IPS-18c (cell line): ENCODE measurements at regions not wholly inside any gene's neighbourhood (a gene's known extent, or its start where the extent isn't known, plus 50 kb on each side); places are given as distances from the start of the nearest gene placed in this dataset.

Experiments used
- H3K4me3 ChIP-seq: 2 replicates; pipeline ENCODE4 v1.7.0; 2013; ENCODE audit warnings: low read depth, mild to moderate bottlenecking, low read length, moderate library complexity; ENCODE audit not compliant: insufficient read depth
- H3K9me3 ChIP-seq: one replicate; pipeline ENCODE4 v1.6.1; 2013; ENCODE audit warnings: mild to moderate bottlenecking, low read length, moderate library complexity; ENCODE audit not compliant: control insufficient read depth, insufficient read depth

- no peak overlapping the region for H3K4me3 ChIP-seq
These were observed 292.3 kb downstream of the SMARCA1 start for GRCh38 chrX:129230850-129231512.

GRCh38 chrX:129230168-129230567 is 293.1 kb downstream of the SMARCA1 start:
- no peak overlapping the region for H3K4me3 ChIP-seq

More at GRCh38 chrX:129230850-129231512, 292.3 kb downstream of the SMARCA1 start:
- peaks cover 6% of the 10 kb centered on the region for H3K9me3 ChIP-seq

GRCh38 chrX:129227366-129227765 is 295.9 kb downstream of the SMARCA1 start:
- Histone ChIP-seq H3K4me3 (no peak overlapping the region), H3K9me3 (peaks cover 3% of the 10 kb centered on the region)

More at GRCh38 chrX:129230168-129230567, 293.1 kb downstream of the SMARCA1 start:
- H3K9me3 ChIP-seq = peaks cover 6% of the 10 kb centered on the region

GRCh38 chrX:129193357-129193756 is 329.9 kb downstream of the SMARCA1 start:
- Histone ChIP-seq H3K9me3 (no peaks in the 10 kb centered on the region), H3K4me3 (no peak overlapping the region)

- no peak overlapping the region for H3K4me3 ChIP-seq
These were observed 335.1 kb downstream of the SMARCA1 start for GRCh38 chrX:129188231-129188630.

GRCh38 chrX:129176710-129177109 is 346.6 kb downstream of the SMARCA1 start:
- peaks cover 8% of the 10 kb centered on the region for H3K9me3 ChIP-seq
- no peak overlapping the region for H3K4me3 ChIP-seq

More at GRCh38 chrX:129188231-129188630, 335.1 kb downstream of the SMARCA1 start:
- no peaks in the 10 kb centered on the region for H3K9me3 ChIP-seq

GRCh38 chrX:129161108-129161507 is 362.2 kb downstream of the SMARCA1 start:
- H3K9me3 ChIP-seq = no peaks in the 10 kb centered on the region
- H3K4me3 ChIP-seq = no peak overlapping the region

- Histone ChIP-seq H3K4me3 (no peak overlapping the region), H3K9me3 (no peaks in the 10 kb centered on the region)
These were observed 364.8 kb downstream of the SMARCA1 start for GRCh38 chrX:129158505-129158904.

- H3K9me3 ChIP-seq = peaks cover 5% of the 10 kb centered on the region
- no peak overlapping the region for H3K4me3 ChIP-seq
These were observed 377.4 kb downstream of the SMARCA1 start for GRCh38 chrX:129145840-129146272.

- Histone ChIP-seq H3K9me3 (peaks cover 5% of the 10 kb centered on the region), H3K4me3 (no peak overlapping the region)
These were observed 377.9 kb downstream of the SMARCA1 start for GRCh38 chrX:129145385-129145784.

- peaks cover 2% of the 10 kb centered on the region for H3K9me3 ChIP-seq
- no peak overlapping the region for H3K4me3 ChIP-seq
These were observed 378.9 kb downstream of the SMARCA1 start for GRCh38 chrX:129144172-129145038.

GRCh38 chrX:129139837-129140598 is 383.3 kb downstream of the SMARCA1 start:
- Histone ChIP-seq H3K4me3 (no peak overlapping the region), H3K9me3 (peaks cover 4% of the 10 kb centered on the region)

GRCh38 chrX:129125122-129125914 is 398.0 kb downstream of the SMARCA1 start:
- Histone ChIP-seq H3K4me3 (no peak overlapping the region), H3K9me3 (no peaks in the 10 kb centered on the region)

GRCh38 chrX:129123795-129124194 is 399.5 kb downstream of the SMARCA1 start:
- H3K4me3 ChIP-seq = no peak overlapping the region
- H3K9me3 ChIP-seq = no peaks in the 10 kb centered on the region

GRCh38 chrX:129116676-129117470 is 406.4 kb downstream of the SMARCA1 start:
- no peak overlapping the region for H3K4me3 ChIP-seq
- no peaks in the 10 kb centered on the region for H3K9me3 ChIP-seq

- Histone ChIP-seq H3K9me3 (no peaks in the 10 kb centered on the region), H3K4me3 (no peak overlapping the region)
These were observed 407.4 kb downstream of the SMARCA1 start for GRCh38 chrX:129115935-129116334.
